KMS-11 (cell line): ENCODE measurements at regions not wholly inside any gene's neighbourhood (a gene's known extent, or its start where the extent isn't known, plus 50 kb on each side); places are given as distances from the start of the nearest gene placed in this dataset.

Source experiments
- H2AFZ ChIP-seq: fragments of 200-600 bp; sonication (generic); 2 replicates; pipeline ENCODE4 v1.6.1; 2016; ENCODE audit warnings: antibody characterized with exemption, mixed run types, low read depth
- H3K27ac ChIP-seq: fragments of 200-600 bp; sonication (generic); 2 replicates; pipeline ENCODE4 v1.6.1; 2016; ENCODE audit warnings: mild to moderate bottlenecking, mixed run types
- H3K27me3 ChIP-seq: fragments of 200-600 bp; sonication (generic); 2 replicates; pipeline ENCODE4 v1.6.1; 2017; ENCODE audit warnings: mild to moderate bottlenecking, low read depth, mixed run types, moderate library complexity; ENCODE audit not compliant: insufficient read depth
- H3K36me3 ChIP-seq: fragments of 200-600 bp; sonication (generic); 2 replicates; pipeline ENCODE4 v1.6.1; 2017; ENCODE audit warnings: mild to moderate bottlenecking, mixed run types; ENCODE audit not compliant: insufficient read depth
- H3K4me1 ChIP-seq: fragments of 200-600 bp; sonication (generic); 2 replicates; pipeline ENCODE4 v1.6.1; 2016; ENCODE audit warnings: mild to moderate bottlenecking, low read depth, mixed run types; ENCODE audit not compliant: poor library complexity, severe bottlenecking
- H3K4me2 ChIP-seq: fragments of 200-600 bp; sonication (generic); 2 replicates; pipeline ENCODE4 v1.7.0; 2016; ENCODE audit warnings: mild to moderate bottlenecking, mixed run types
- H3K4me3 ChIP-seq: fragments of 200-600 bp; sonication (generic); IDR thresholded peaks from 2 replicates; pipeline ENCODE4 v1.6.1; 2017; ENCODE audit warnings: low read depth, low read length, mixed read lengths; ENCODE audit not compliant: insufficient read depth
- H3K79me2 ChIP-seq: fragments of 200-600 bp; sonication (generic); 2 replicates; pipeline ENCODE4 v1.6.1; 2016; ENCODE audit warnings: low read depth, mixed run types; ENCODE audit not compliant: insufficient read depth
- H3K9ac ChIP-seq: fragments of 200-600 bp; sonication (generic); 2 replicates; pipeline ENCODE4 v1.6.1; 2016; ENCODE audit warnings: mild to moderate bottlenecking, mixed run types
- H4K20me1 ChIP-seq: fragments of 200-600 bp; sonication (generic); 2 replicates; pipeline ENCODE4 v1.6.1; 2016; ENCODE audit warnings: mild to moderate bottlenecking, mixed run types; ENCODE audit not compliant: insufficient read depth
- CTCF ChIP-seq: fragments of 200-600 bp; sonication (generic); conservative IDR thresholded peaks from 2 replicates; pipeline ENCODE4 v1.6.1; 2017; ENCODE audit warnings: low read depth, mild to moderate bottlenecking, antibody characterized with exemption, low read length, moderate library complexity, mixed read lengths

GRCh38 chr1:209427277-209427676, 156.2 kb upstream of the CAMK1G start:
- Histone ChIP-seq H2AFZ (no peak overlapping the region), H3K4me2 (no peak overlapping the region), H3K27ac (no peak overlapping the region), H3K4me3 (no peak overlapping the region), H3K36me3 (no peaks in the 10 kb centered on the region), H3K9ac (no peak overlapping the region), H3K79me2 (no peaks in the 10 kb centered on the region), H4K20me1 (no peaks in the 10 kb centered on the region), H3K4me1 (no peaks in the 10 kb centered on the region), H3K27me3 (no peaks in the 10 kb centered on the region)
- no peak for TF ChIP-seq CTCF

DNA sequence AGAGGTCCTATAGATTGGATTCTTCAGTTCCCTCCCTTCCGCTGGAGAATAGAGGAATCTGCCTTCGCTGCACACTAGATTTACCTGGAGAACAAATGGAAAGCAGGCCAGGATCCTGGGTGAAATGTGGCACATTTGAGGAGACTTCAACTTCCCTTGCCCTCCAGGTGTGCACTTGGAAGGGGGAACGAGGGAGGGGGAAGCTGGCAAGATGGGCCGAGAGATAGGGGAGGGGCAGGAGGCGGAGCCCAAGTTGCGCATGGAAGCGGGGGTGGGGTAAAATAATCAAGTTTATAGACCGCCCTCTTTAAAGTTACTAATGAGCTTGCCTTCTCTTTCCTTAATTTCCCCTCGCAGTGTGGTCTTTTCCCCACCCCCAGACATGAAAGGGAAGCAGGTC, 155.7 kb upstream of the CAMK1G start:
- Histone ChIP-seq H3K36me3 (no peaks in the 10 kb centered on the region), H3K4me2 (no peak overlapping the region), H3K4me3 (no peak overlapping the region), H3K27me3 (no peaks in the 10 kb centered on the region), H4K20me1 (no peaks in the 10 kb centered on the region), H3K27ac (no peak overlapping the region), H3K4me1 (no peaks in the 10 kb centered on the region), H3K9ac (no peak overlapping the region), H2AFZ (no peak overlapping the region), H3K79me2 (no peaks in the 10 kb centered on the region)
- TF ChIP-seq CTCF: no peak

- no peak overlapping the region for H2AFZ ChIP-seq
- no peaks in the 10 kb centered on the region for H3K79me2 ChIP-seq
- H3K9ac ChIP-seq: no peak overlapping the region
- TF ChIP-seq CTCF: no peak
- no peaks in the 10 kb centered on the region for H3K27me3 ChIP-seq
- H3K4me1 ChIP-seq: no peaks in the 10 kb centered on the region
- no peak overlapping the region for H3K4me2 ChIP-seq
- H4K20me1 ChIP-seq: no peaks in the 10 kb centered on the region
- H3K27ac ChIP-seq: no peak overlapping the region
- no peaks in the 10 kb centered on the region for H3K36me3 ChIP-seq
- H3K4me3 ChIP-seq: no peak overlapping the region
These were observed 155.1 kb upstream of the CAMK1G start for GRCh38 chr1:209428241-209428921.

GRCh38 chr1:209429611-209430010, 153.9 kb upstream of the CAMK1G start:
- Histone ChIP-seq H3K4me3 (no peak overlapping the region), H3K79me2 (no peaks in the 10 kb centered on the region), H4K20me1 (no peaks in the 10 kb centered on the region), H3K27ac (no peak overlapping the region), H2AFZ (no peak overlapping the region), H3K27me3 (no peaks in the 10 kb centered on the region), H3K4me2 (no peak overlapping the region), H3K9ac (no peak overlapping the region), H3K36me3 (no peaks in the 10 kb centered on the region), H3K4me1 (no peaks in the 10 kb centered on the region)
- no peak for TF ChIP-seq CTCF
